ENCODE measurements at regions not wholly inside any gene's neighbourhood (a gene's known extent, or its start where the extent isn't known, plus 50 kb on each side); places are given as distances from the start of the nearest gene placed in this dataset.
"Not testable (repeated sequence)": the region's sequence is repeated elsewhere in the genome, so short reads cannot be mapped to it uniquely, and the experiment has no call there.

GRCh38 chr3:113377158-113377557 lies 64.1 kb downstream of the CFAP44 start:
- peaks cover 8% of the 10 kb centered on the region for H3K4me1 ChIP-seq
- H3K27ac ChIP-seq: no peak overlapping the region
- DNase-seq (peak in 1 of 4 donors; percentile 10), ATAC-seq (peak; percentile 65)
- intact Hi-C loops (cut with DNase I): no loop called here
- TF ChIP-seq POLR2A (IDR thresholded peaks at IDR 0.05): no peak
- TF ChIP-seq, protein P1, sequence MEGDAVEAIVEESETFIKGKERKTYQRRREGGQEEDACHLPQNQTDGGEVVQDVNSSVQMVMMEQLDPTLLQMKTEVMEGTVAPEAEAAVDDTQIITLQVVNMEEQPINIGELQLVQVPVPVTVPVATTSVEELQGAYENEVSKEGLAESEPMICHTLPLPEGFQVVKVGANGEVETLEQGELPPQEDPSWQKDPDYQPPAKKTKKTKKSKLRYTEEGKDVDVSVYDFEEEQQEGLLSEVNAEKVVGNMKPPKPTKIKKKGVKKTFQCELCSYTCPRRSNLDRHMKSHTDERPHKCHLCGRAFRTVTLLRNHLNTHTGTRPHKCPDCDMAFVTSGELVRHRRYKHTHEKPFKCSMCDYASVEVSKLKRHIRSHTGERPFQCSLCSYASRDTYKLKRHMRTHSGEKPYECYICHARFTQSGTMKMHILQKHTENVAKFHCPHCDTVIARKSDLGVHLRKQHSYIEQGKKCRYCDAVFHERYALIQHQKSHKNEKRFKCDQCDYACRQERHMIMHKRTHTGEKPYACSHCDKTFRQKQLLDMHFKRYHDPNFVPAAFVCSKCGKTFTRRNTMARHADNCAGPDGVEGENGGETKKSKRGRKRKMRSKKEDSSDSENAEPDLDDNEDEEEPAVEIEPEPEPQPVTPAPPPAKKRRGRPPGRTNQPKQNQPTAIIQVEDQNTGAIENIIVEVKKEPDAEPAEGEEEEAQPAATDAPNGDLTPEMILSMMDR (IDR thresholded peaks at IDR 0.05): no peak
- H3K9me3 ChIP-seq: no peaks in the 10 kb centered on the region
- H3K27me3 ChIP-seq: no peaks in the 10 kb centered on the region
- no peak overlapping the region for H3K4me3 ChIP-seq
- no peaks in the 10 kb centered on the region for H3K36me3 ChIP-seq (replicated peaks in 1 of 2; ENCODE audit: insufficient read depth in 1 of 2, low read depth in 2 of 2)

GRCh38 chr3:113374078-113374477 lies 67.2 kb downstream of the CFAP44 start:
- intact Hi-C loops (cut with DNase I): no loop called here
- H3K9me3 ChIP-seq: no peaks in the 10 kb centered on the region
- 90 to 92% methylated on average over 1 of the region's 1 CpG for WGBS, 2 donors
- peaks cover 8% of the 10 kb centered on the region for H3K4me1 ChIP-seq
- DNase-seq (no peak), ATAC-seq (no peak)
- no peak overlapping the region for H3K4me3 ChIP-seq
- H3K27ac ChIP-seq: no peak overlapping the region
- H3K36me3 ChIP-seq (replicated peaks in 1 of 2; ENCODE audit: insufficient read depth in 1 of 2, low read depth in 2 of 2): no peaks in the 10 kb centered on the region
- no peaks in the 10 kb centered on the region for H3K27me3 ChIP-seq
- TF ChIP-seq, protein P1 (IDR thresholded peaks at IDR 0.05): no peak
- no peak for TF ChIP-seq POLR2A (IDR thresholded peaks at IDR 0.05)

GRCh38 chr3:113366800-113367199 lies 74.5 kb downstream of the CFAP44 start:
- H3K4me3 ChIP-seq; H3K27ac ChIP-seq; H3K36me3 ChIP-seq (replicated peaks in 1 of 2; ENCODE audit: insufficient read depth in 1 of 2, low read depth in 2 of 2); DNase-seq; H3K9me3 ChIP-seq; H3K27me3 ChIP-seq; intact Hi-C loops (cut with DNase I); H3K4me1 ChIP-seq; ATAC-seq: not testable (repeated sequence)
- WGBS, 2 donors: 80 to 85% methylated on average over 3 to 7 of the region's 7 CpGs

DNA sequence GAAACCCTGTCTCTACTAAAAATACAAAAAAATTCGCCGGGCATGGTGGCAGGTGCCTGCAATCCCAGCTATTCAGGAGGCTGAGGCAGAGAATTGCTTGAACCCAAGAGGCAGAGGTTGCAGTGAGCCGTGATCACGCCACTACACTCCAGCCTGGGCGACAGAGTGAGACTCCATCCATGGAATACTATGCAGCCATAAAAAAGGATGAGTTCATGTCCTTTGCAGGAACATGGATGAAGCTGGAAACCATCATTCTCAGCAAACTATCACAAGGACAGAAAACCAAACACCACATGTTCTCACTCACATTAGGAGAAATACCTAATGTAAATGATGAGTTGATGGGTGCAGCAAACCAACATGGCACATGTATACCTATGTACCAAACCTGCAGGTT lies 86.0 kb downstream of the CFAP44 start:
- ATAC-seq; intact Hi-C loops (cut with DNase I); H3K27me3 ChIP-seq; H3K4me3 ChIP-seq; DNase-seq; H3K27ac ChIP-seq; H3K9me3 ChIP-seq; H3K36me3 ChIP-seq (replicated peaks in 1 of 2; ENCODE audit: insufficient read depth in 1 of 2, low read depth in 2 of 2); H3K4me1 ChIP-seq: not testable (repeated sequence)
- 97% methylated on average over 4 to 5 of the region's 5 CpGs for WGBS, 2 donors

DNA sequence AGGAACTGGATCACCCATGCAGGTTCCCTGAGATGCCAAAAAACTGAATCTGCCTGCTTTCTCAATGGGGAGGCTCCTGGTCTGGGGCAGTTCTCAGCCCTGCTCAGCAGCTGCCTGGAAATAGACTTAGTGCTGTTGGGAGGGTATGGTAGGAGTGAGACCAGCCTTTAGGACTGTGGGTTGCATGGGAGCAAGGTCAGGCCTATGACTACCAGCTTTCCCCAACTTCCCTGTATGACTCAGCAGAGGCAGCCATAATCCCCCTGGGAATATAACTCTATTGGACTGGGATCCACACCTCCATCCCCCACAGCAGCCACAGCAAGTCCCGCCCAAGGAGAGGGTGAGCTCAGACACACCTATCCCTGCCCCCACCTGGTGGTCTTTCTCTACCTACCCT lies 87.0 kb downstream of the CFAP44 start:
- 77 to 92% methylated on average over 1 of the region's 1 CpG for WGBS, 2 donors
- TF ChIP-seq, protein P1 (IDR thresholded peaks at IDR 0.05): no peak
- TF ChIP-seq POLR2A (IDR thresholded peaks at IDR 0.05): no peak
- Histone ChIP-seq H3K9me3 (no peaks in the 10 kb centered on the region), H3K36me3 (replicated peaks in 1 of 2; ENCODE audit: insufficient read depth in 1 of 2, low read depth in 2 of 2) (no peaks in the 10 kb centered on the region), H3K4me1 (no peaks in the 10 kb centered on the region), H3K27me3 (no peaks in the 10 kb centered on the region), H3K27ac (no peak overlapping the region), H3K4me3 (no peak overlapping the region)
- DNase-seq (no peak), ATAC-seq (no peak)
- intact Hi-C loops (cut with DNase I): no loop called here

GRCh38 chr3:113353678-113354077 lies 87.6 kb downstream of the CFAP44 start:
- ATAC-seq (no peak), DNase-seq (no peak)
- Histone ChIP-seq H3K4me1 (no peaks in the 10 kb centered on the region), H3K9me3 (no peaks in the 10 kb centered on the region), H3K4me3 (no peak overlapping the region), H3K27me3 (no peaks in the 10 kb centered on the region), H3K36me3 (replicated peaks in 1 of 2; ENCODE audit: insufficient read depth in 1 of 2, low read depth in 2 of 2) (no peaks in the 10 kb centered on the region), H3K27ac (no peak overlapping the region)
- intact Hi-C loops (cut with DNase I): no loop called here
- 38 to 62% methylated on average over 1 of the region's 1 CpG for WGBS, 2 donors
- TF ChIP-seq, protein P1 (IDR thresholded peaks at IDR 0.05): no peak
- no peak for TF ChIP-seq POLR2A (IDR thresholded peaks at IDR 0.05)

Measured in body of pancreas (tissue), 4 donors.